ENCODE measurements at regions not wholly inside any gene's neighbourhood (a gene's known extent, or its start where the extent isn't known, plus 50 kb on each side); places are given as distances from the start of the nearest gene placed in this dataset.

DNA sequence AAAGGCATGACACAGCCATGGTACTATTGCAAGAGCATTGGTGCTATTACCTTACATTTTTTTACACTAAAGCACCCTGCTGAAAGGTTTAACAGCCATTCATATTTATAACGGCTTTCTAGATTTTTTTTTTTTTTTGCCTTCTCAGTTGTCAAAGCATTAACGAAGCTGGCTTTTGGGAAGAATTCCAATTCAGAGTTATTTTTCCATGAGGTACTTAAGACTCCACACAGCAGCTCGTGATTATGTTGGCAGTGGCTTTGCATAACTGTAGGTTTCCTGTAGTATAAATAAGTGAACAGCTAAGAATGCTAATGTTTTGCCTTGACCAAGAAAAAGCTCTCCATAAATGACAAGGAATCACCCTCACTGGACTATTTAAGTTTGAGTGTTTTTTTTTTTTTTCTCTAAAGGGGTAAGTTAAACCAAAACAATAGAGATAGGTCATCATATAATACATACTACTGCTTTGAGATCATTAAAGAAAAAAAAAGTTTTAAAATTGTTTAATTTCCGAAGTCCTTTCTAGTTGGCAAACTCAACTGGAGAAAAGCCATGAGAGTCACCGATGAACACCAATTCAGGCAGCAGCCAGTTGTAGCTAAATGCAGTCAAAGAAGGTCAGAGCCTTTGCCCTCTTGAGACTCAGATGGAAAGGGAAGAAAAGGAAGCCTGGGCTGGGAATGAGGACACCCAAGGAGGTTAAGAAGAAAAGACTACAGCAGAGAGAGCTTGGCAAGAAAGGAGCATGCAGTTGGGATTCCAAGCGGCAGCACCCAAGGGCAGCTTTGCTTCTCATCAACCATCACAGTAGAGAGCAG is 187.4 kb upstream of the NCKAP5 start:
- ATAC-seq (ENCODE audit: low FRiP score in 2 of 2) = no peak
- Histone ChIP-seq H3K27ac (no peak overlapping the region), H3K4me3 (no peak overlapping the region), H3K27me3 (no peaks in the 10 kb centered on the region), H3K9me3 (no peaks in the 10 kb centered on the region), H3K36me3 (no peaks in the 10 kb centered on the region), H3K4me1 (peaks cover 0 to 13% (median 0%) of the 10 kb centered on the region in 4 donors)
- 34 to 45% methylated on average over 6 of the region's 6 CpGs for WGBS, 2 donors
- TF ChIP-seq POLR2AphosphoS5 (IDR thresholded peaks at IDR 0.05) (no peak), POLR2A (IDR thresholded peaks at IDR 0.05) (no peak), CTCF (IDR thresholded peaks at IDR 0.05) (no peak), EP300 (IDR thresholded peaks at IDR 0.05) (no peak)
- no peak for DNase-seq

GRCh38 chr2:133756833-133757232 is 188.6 kb upstream of the NCKAP5 start:
- no peaks in the 10 kb centered on the region for H3K9me3 ChIP-seq
- ATAC-seq (ENCODE audit: low FRiP score in 2 of 2) (no peak), DNase-seq (no peak)
- H3K4me3 ChIP-seq = no peak overlapping the region
- no peak overlapping the region for H3K27ac ChIP-seq
- H3K4me1 ChIP-seq = peaks cover 0 to 13% (median 0%) of the 10 kb centered on the region in 4 donors
- TF ChIP-seq POLR2A (IDR thresholded peaks at IDR 0.05) (no peak), POLR2AphosphoS5 (IDR thresholded peaks at IDR 0.05) (no peak), EP300 (IDR thresholded peaks at IDR 0.05) (no peak), CTCF (IDR thresholded peaks at IDR 0.05) (no peak)
- no peaks in the 10 kb centered on the region for H3K36me3 ChIP-seq
- no peaks in the 10 kb centered on the region for H3K27me3 ChIP-seq
- 69 to 82% methylated on average over 1 of the region's 1 CpG for WGBS, 2 donors

DNA sequence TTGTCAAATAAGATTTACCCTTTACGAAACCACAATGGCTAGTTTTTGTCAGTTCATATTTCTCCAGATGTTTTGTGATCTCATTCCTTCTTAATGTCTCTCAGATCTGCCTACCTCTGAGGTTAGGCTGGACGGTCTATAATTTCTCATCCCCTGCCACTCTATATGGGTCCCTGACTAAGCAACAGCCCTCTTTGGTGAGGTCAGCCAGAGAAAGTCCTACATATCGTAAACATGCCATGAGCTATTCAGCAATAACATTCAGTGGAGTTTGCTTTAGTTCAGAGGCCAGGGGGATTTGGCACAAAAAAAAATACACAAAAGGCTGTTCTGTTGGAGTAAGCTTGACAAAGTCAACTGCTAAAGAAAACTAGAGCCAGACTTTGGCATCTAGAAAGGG is 192.1 kb upstream of the NCKAP5 start:
- 73 to 78% methylated on average over 3 of the region's 3 CpGs for WGBS, 2 donors

GRCh38 chr2:133765658-133766057 is 197.4 kb upstream of the NCKAP5 start:
- H3K4me1 ChIP-seq = no peaks in the 10 kb centered on the region
- no peak for DNase-seq
- H3K27me3 ChIP-seq = no peaks in the 10 kb centered on the region
- no peak overlapping the region for H3K4me3 ChIP-seq
- H3K27ac ChIP-seq = no peak overlapping the region
- WGBS, 2 donors = 47 to 51% methylated on average over 1 to 2 of the region's 2 CpGs
- no peaks in the 10 kb centered on the region for H3K36me3 ChIP-seq
- H3K9me3 ChIP-seq = no peaks in the 10 kb centered on the region
- TF ChIP-seq POLR2A (IDR thresholded peaks at IDR 0.05) (no peak), EP300 (IDR thresholded peaks at IDR 0.05) (no peak), CTCF (IDR thresholded peaks at IDR 0.05) (no peak), POLR2AphosphoS5 (IDR thresholded peaks at IDR 0.05) (no peak)
- peak; percentile 68 to 70 for ATAC-seq (ENCODE audit: low FRiP score in 2 of 2)

More for the DNA sequence above, 192.1 kb upstream of the NCKAP5 start:
- H3K27me3 ChIP-seq = no peaks in the 10 kb centered on the region
- H3K36me3 ChIP-seq = no peaks in the 10 kb centered on the region
- H3K4me3 ChIP-seq = no peak overlapping the region
- no peaks in the 10 kb centered on the region for H3K9me3 ChIP-seq
- TF ChIP-seq POLR2A (IDR thresholded peaks at IDR 0.05) (no peak), POLR2AphosphoS5 (IDR thresholded peaks at IDR 0.05) (no peak), CTCF (IDR thresholded peaks at IDR 0.05) (no peak), EP300 (IDR thresholded peaks at IDR 0.05) (no peak)
- H3K27ac ChIP-seq = no peak overlapping the region
- ATAC-seq (ENCODE audit: low FRiP score in 2 of 2) = no peak
- DNase-seq = no peak
- H3K4me1 ChIP-seq = peaks cover 0 to 10% (median 0%) of the 10 kb centered on the region in 4 donors

Measured in upper lobe of left lung (tissue), 6 donors.